Activated T-cell treated with anti-CD3 and anti-CD28 coated beads, Interleukin-2, amount 50 U/mL, for 24 hours (primary cell): ENCODE measurements at regions not wholly inside any gene's neighbourhood (a gene's known extent, or its start where the extent isn't known, plus 50 kb on each side); places are given as distances from the start of the nearest gene placed in this dataset.

Source experiments
- DNase-seq: peaks from one replicate; pipeline ENCODE4 v3.0.0-alpha.2; 2020
- H3K27ac Mint-ChIP-seq: 2 replicates; pipeline ENCODE4 v1.8.0; 2020; ENCODE audit warnings: mild to moderate bottlenecking, mixed read lengths
- H3K27me3 Mint-ChIP-seq: 2 replicates; pipeline ENCODE4 v1.8.0; 2020; ENCODE audit warnings: mixed read lengths
- H3K36me3 Mint-ChIP-seq: 2 replicates; pipeline ENCODE4 v1.8.0; 2020; ENCODE audit warnings: low read depth, mixed read lengths
- H3K4me1 Mint-ChIP-seq: 2 replicates; pipeline ENCODE4 v1.8.0; 2020; ENCODE audit warnings: low read depth, mixed read lengths
- H3K4me3 Mint-ChIP-seq: 2 replicates; pipeline ENCODE4 v1.8.0; 2020; ENCODE audit warnings: mild to moderate bottlenecking, moderate library complexity, mixed read lengths
- H3K9me3 Mint-ChIP-seq: 2 replicates; pipeline ENCODE4 v1.8.0; 2020; ENCODE audit warnings: mixed read lengths

- Mint-ChIP-seq H3K36me3 (no peaks in the 10 kb centered on the region), H3K4me1 (peaks cover 20% of the 10 kb centered on the region), H3K27me3 (no peaks in the 10 kb centered on the region), H3K27ac (no peak overlapping the region), H3K4me3 (no peak overlapping the region), H3K9me3 (no peaks in the 10 kb centered on the region)
- DNase-seq, result no peak
Observed at GRCh38 chr1:193365966-193366365, 179.6 kb upstream of the B3GALT2 start.

- no peak overlapping the region for H3K4me3 Mint-ChIP-seq
- no peak overlapping the region for H3K27ac Mint-ChIP-seq
- DNase-seq, result no peak
- no peaks in the 10 kb centered on the region for H3K27me3 Mint-ChIP-seq
- no peaks in the 10 kb centered on the region for H3K9me3 Mint-ChIP-seq
- no peaks in the 10 kb centered on the region for H3K4me1 Mint-ChIP-seq
- H3K36me3 Mint-ChIP-seq, result no peaks in the 10 kb centered on the region
Observed at GRCh38 chr1:193359631-193360030, 173.2 kb upstream of the B3GALT2 start.

DNA sequence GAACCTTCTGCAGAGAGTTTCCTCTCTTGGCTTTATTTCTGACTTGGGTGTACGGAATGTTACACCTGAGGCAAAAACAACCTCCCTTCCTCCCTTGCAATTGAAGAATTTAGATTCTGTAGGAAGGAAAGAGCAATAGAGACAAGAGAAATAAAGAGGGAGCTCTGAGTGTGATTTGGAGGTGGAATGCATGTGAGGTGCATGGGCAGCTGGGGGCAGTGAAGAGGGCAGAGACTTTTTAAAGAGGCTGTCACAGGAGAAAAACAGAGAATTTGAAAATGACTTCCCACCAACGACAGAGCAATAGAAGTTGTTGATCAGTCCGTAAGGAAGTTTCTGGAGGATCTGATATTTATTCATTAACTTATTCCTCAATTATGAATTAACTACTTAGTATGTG is 172.0 kb upstream of the B3GALT2 start:
- no peaks in the 10 kb centered on the region for H3K4me1 Mint-ChIP-seq
- DNase-seq, result no peak
- H3K27me3 Mint-ChIP-seq, result no peaks in the 10 kb centered on the region
- H3K27ac Mint-ChIP-seq, result no peak overlapping the region
- H3K9me3 Mint-ChIP-seq, result no peaks in the 10 kb centered on the region
- no peak overlapping the region for H3K4me3 Mint-ChIP-seq
- no peaks in the 10 kb centered on the region for H3K36me3 Mint-ChIP-seq

- no peak overlapping the region for H3K4me3 Mint-ChIP-seq
- H3K4me1 Mint-ChIP-seq, result no peaks in the 10 kb centered on the region
- H3K27me3 Mint-ChIP-seq, result no peaks in the 10 kb centered on the region
- DNase-seq, result no peak
- no peaks in the 10 kb centered on the region for H3K9me3 Mint-ChIP-seq
- H3K36me3 Mint-ChIP-seq, result no peaks in the 10 kb centered on the region
- H3K27ac Mint-ChIP-seq, result no peak overlapping the region
Observed at GRCh38 chr1:193356249-193356648, 169.8 kb upstream of the B3GALT2 start.

DNA sequence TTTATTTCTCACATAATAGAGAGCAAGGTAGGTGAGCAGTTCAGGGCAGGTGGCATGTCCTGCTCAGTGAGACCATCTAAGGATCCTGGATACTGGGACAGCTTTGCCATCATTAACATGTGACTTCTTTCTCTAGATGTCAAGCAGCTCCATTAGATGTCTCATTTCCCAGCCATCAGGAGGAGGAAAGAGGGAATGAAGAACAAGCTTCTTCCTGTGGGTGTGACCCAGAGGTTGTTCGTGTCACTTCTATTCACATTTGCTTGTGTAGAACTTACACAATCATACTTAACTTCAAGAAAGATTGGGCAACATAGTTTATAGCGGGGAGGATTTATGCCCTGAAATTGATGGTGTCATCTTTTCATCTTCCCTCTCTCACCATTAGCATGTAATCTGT is 169.2 kb upstream of the B3GALT2 start:
- no peak for DNase-seq
- Mint-ChIP-seq H3K36me3 (no peaks in the 10 kb centered on the region), H3K27ac (no peak overlapping the region), H3K4me3 (no peak overlapping the region), H3K4me1 (no peaks in the 10 kb centered on the region), H3K27me3 (no peaks in the 10 kb centered on the region), H3K9me3 (no peaks in the 10 kb centered on the region)

GRCh38 chr1:193355178-193355577 is 168.8 kb upstream of the B3GALT2 start:
- Mint-ChIP-seq H3K4me3 (no peak overlapping the region), H3K9me3 (no peaks in the 10 kb centered on the region), H3K36me3 (no peaks in the 10 kb centered on the region), H3K27ac (no peak overlapping the region), H3K4me1 (no peaks in the 10 kb centered on the region), H3K27me3 (no peaks in the 10 kb centered on the region)
- DNase-seq, result no peak

- H3K36me3 Mint-ChIP-seq, result no peaks in the 10 kb centered on the region
- H3K9me3 Mint-ChIP-seq, result no peaks in the 10 kb centered on the region
- no peaks in the 10 kb centered on the region for H3K4me1 Mint-ChIP-seq
- H3K4me3 Mint-ChIP-seq, result no peak overlapping the region
- no peak overlapping the region for H3K27ac Mint-ChIP-seq
- no peaks in the 10 kb centered on the region for H3K27me3 Mint-ChIP-seq
- no peak for DNase-seq
Observed at GRCh38 chr1:193348769-193349535, 162.5 kb upstream of the B3GALT2 start.

- no peak overlapping the region for H3K27ac Mint-ChIP-seq
- no peak overlapping the region for H3K4me3 Mint-ChIP-seq
- no peaks in the 10 kb centered on the region for H3K36me3 Mint-ChIP-seq
- no peaks in the 10 kb centered on the region for H3K4me1 Mint-ChIP-seq
- no peaks in the 10 kb centered on the region for H3K9me3 Mint-ChIP-seq
- H3K27me3 Mint-ChIP-seq, result no peaks in the 10 kb centered on the region
- DNase-seq, result no peak
Observed at GRCh38 chr1:193348091-193348768, 161.8 kb upstream of the B3GALT2 start.

GRCh38 chr1:193346085-193346484 is 159.7 kb upstream of the B3GALT2 start:
- H3K4me1 Mint-ChIP-seq, result no peaks in the 10 kb centered on the region

DNA sequence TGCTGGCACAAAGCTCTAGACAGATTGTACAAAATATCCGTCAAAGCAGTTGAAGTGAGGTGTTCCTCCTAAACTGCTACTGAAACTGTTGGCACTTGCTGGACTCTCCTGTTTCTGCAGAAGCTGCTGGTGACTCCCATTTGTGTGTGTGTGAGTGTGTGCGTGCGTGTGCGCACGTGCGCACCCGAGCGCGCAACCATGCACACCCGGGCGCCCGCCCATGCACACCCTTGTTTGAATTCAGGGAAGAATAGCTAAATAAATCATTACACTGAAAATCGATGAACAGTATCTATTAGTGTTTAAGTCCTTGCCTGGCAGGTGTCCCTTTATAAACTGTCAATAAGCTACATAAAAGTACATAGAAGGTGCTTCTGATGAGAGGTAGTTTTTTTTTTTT is 156.4 kb upstream of the B3GALT2 start:
- Mint-ChIP-seq H3K27ac (no peak overlapping the region), H3K36me3 (no peaks in the 10 kb centered on the region), H3K9me3 (no peaks in the 10 kb centered on the region), H3K4me3 (no peak overlapping the region), H3K4me1 (peaks cover 6% of the 10 kb centered on the region), H3K27me3 (no peaks in the 10 kb centered on the region)
- DNase-seq, result no peak

More at GRCh38 chr1:193346085-193346484, 159.7 kb upstream of the B3GALT2 start:
- no peaks in the 10 kb centered on the region for H3K27me3 Mint-ChIP-seq
- no peak for DNase-seq
- H3K4me3 Mint-ChIP-seq, result no peak overlapping the region
- H3K9me3 Mint-ChIP-seq, result no peaks in the 10 kb centered on the region
- no peak overlapping the region for H3K27ac Mint-ChIP-seq
- H3K36me3 Mint-ChIP-seq, result no peaks in the 10 kb centered on the region

DNA sequence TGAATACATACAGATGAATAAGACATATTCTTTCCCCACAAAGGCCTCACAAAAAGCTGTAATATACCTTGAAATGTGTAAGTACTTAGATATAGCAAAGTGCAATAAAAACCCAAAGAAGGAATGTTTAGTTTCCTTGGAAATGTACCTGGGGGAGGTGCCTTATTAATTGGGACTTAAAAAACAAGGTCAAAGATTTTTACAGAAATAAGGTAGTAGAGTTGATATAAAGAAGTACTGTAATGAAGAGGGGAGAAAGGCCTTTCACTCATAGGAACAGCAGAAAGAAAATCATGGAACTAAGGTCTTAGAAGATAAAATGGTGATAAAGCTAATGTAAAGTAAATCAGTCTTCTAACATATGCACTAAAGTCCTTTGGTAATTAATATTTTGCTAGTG is 153.9 kb upstream of the B3GALT2 start:
- Mint-ChIP-seq H3K4me1 (peaks cover 6% of the 10 kb centered on the region), H3K4me3 (no peak overlapping the region), H3K27me3 (no peaks in the 10 kb centered on the region), H3K36me3 (no peaks in the 10 kb centered on the region), H3K27ac (no peak overlapping the region), H3K9me3 (no peaks in the 10 kb centered on the region)
- DNase-seq, result no peak

- Mint-ChIP-seq H3K4me1 (peaks cover 6% of the 10 kb centered on the region), H3K27me3 (no peaks in the 10 kb centered on the region), H3K27ac (no peak overlapping the region), H3K9me3 (no peaks in the 10 kb centered on the region), H3K36me3 (no peaks in the 10 kb centered on the region), H3K4me3 (no peak overlapping the region)
- DNase-seq, result no peak
Observed at GRCh38 chr1:193339401-193339800, 153.0 kb upstream of the B3GALT2 start.

- Mint-ChIP-seq H3K9me3 (peaks cover 6% of the 10 kb centered on the region), H3K27me3 (no peaks in the 10 kb centered on the region), H3K27ac (no peak overlapping the region), H3K4me1 (peaks cover 6% of the 10 kb centered on the region), H3K36me3 (peaks cover 2% of the 10 kb centered on the region), H3K4me3 (no peak overlapping the region)
- DNase-seq, result no peak
Observed at GRCh38 chr1:193338194-193338593, 151.8 kb upstream of the B3GALT2 start.

DNA sequence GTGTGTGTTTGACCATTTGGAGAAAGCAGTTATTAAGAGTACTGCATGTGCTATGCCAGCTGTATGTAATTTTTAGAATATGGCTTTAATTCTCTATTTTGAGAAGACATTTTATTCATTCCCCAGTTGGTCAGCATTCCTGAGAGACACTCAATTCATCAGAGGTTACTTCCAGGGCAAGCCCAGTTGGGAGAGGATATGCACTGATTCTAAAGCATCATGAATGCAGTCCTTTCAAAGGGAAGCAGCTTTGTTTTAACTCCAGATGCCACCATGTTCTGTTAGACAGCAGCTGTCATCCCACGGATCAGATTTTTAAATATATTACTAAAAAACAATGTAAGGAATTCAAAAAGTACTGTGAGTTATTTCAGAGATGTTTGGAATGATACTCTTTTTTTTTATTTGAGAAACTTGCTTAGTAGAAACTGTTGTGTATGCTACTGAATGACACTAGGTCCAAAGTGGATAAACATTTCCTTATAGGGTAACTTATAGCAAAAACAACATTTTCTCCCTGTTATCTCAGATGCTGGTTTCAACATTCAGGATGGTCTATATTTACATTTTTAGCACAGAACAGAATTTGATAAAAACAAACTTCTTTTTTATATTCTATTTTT is 149.5 kb upstream of the B3GALT2 start:
- no peak for DNase-seq
- Mint-ChIP-seq H3K27me3 (no peaks in the 10 kb centered on the region), H3K27ac (no peak overlapping the region), H3K36me3 (peaks cover 3% of the 10 kb centered on the region), H3K9me3 (peaks cover 16% of the 10 kb centered on the region), H3K4me1 (peaks cover 6% of the 10 kb centered on the region), H3K4me3 (no peak overlapping the region)

- Mint-ChIP-seq H3K9me3 (peaks cover 30% of the 10 kb centered on the region), H3K27ac (no peak overlapping the region), H3K4me1 (peaks cover 4% of the 10 kb centered on the region), H3K27me3 (no peaks in the 10 kb centered on the region), H3K4me3 (no peak overlapping the region), H3K36me3 (peaks cover 5% of the 10 kb centered on the region)
- no peak for DNase-seq
Observed at GRCh38 chr1:193333166-193333565, 146.8 kb upstream of the B3GALT2 start.
